ENCODE measurements at regions not wholly inside any gene's neighbourhood (a gene's known extent, or its start where the extent isn't known, plus 50 kb on each side); places are given as distances from the start of the nearest gene placed in this dataset.

GRCh38 chr16:17747081-17747756, 276.5 kb upstream of the XYLT1 start:
- TF ChIP-seq EZH2 (IDR thresholded peaks at IDR 0.05), result no peak
- TF ChIP-seq POLR2AphosphoS5 (IDR thresholded peaks at IDR 0.05; ENCODE audit: borderline replicate concordance, low read depth, low read length), result no peak
- no peak for TF ChIP-seq FOXP2 (optimal IDR thresholded peaks at IDR 0.05; ENCODE audit: control extremely low read depth, extremely low read length, insufficient read depth)

Measured in SK-N-MC (cell line).